ENCODE measurements at regions not wholly inside any gene's neighbourhood (a gene's known extent, or its start where the extent isn't known, plus 50 kb on each side); places are given as distances from the start of the nearest gene placed in this dataset.
"Not testable (repeated sequence)": the region's sequence is repeated elsewhere in the genome, so short reads cannot be mapped to it uniquely, and the experiment has no call there.

DNA sequence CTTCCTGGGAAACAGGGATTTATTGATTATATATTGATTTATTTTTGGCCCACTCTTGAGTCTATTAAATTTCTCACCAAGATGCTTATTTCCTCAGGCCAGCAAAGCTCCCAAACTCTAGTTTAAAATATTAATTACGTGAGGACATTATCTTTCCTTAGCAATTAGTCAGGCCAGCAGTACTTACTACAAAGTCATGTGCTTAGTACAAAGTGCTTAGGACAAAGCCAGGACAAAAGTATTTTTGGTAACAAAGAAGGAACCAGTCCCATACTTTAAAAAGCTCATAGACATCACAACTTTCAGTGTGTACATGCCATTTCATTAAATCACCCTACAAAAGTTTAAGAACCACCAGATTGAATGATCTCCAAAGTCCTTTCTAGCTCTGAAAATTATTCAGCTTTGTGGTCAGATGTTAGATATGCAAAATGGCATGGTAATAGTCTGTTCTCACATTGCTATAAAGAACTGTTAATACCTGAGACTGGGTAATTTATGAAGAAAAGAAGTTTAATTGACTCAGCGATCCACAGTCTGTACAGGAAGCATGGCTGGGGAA, 94.7 kb upstream of the PWP1 start:
- DNase-seq (ENCODE audit: low read depth): no peak

DNA sequence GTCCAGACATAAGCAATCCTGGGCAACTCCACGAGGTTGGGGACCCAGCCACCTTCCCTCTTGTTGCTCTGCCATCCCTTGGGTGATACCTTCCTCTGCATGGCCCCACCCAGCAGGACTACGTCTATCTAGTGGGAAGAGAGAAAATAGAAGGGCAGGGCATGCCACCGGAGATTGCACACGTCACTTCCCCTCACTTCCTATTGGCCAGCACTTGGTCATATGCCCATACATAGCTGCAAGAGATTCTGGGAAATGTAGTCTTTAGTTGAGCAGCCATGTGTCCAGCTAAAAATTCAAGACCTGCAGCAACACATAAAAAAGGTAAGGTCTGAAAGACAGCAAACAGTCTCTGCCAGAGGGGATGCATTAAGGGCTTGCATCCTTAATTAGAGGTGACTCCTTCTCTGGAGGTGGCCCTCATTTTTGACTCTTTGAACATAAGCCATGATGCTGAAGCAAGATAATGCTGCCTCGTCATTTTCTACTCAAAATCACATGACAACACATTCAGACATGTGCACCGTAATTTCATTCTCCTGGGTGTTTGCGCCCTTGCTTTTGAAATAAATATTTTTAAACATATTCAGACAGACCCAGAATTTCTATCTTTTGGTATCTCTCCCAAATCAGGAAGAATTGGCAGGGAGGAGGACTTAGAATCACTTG, 91.8 kb upstream of the PWP1 start:
- no peak for DNase-seq (ENCODE audit: low read depth)

DNA sequence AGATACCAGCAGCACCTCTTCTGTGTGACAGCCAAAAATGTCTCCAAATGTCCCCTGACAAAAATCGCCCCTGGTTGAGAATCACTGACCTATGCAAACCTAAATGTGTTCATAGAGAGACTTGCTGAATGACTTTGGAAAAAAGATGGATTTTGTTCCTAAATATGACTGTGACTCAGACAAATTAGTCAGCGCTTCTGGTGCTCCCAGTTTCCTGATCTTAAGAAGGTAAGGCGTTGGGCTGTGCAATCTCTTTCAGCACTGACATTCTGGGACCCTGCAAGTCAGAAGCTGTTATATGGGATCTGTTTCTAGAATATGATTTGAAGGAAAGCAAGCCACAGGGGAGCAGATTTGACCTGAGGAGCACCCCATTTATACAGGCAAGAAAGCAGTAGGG, 90.6 kb upstream of the PWP1 start:
- no peak for DNase-seq (ENCODE audit: low read depth)

DNA sequence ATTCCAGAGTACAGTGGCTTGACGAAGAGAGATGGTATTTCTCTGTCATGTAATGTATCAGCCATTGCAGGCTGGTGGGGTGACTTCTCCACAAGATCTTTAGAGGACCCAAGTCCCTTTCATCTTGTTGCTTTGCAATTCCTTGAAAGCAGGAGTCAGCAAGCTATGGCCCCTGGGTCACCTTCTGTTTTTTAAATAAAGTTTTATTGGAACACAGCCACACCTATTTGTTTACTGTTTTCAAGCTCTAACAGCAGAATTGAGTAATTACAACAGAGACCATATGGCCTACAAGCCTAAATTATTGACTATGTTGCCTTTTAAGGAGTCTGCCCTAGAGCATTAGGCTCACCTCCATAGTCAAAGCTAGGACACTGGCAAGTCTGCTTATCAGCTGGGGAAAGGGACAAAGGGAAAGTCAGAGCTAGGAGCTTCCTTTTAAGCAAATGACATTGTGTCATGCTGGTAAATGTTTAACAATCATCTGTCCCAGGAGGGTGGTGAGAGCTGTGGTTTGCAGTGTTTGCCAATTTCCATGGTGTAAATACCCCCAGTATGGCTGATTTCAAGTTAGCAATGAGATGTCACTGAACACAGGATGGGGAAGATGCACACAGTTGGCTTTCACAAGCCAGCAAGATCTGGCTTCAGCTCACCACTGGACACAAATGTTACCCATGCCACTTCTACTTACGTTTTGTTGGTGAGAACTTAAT, 87.7 kb upstream of the PWP1 start:
- DNase-seq (ENCODE audit: low read depth): no peak

DNA sequence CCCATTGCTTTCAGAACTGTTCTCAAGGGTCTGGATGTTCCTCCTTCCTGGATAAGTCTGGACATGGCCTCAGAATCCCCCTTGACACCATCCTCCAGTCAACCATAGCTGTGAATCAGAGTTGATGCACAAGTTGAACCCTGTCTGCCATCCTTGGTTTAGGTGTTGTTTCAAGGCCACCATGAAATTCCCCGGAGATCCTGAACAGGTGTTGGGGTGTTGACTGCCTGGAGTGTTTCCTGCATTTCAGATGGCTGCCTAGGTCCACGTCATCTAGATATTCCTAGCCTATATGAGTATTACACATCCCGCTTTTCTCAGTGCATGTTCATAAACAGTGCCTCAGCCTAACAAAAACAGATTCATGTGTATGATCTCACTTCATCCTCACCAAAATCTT, 86.7 kb upstream of the PWP1 start:
- DNase-seq (ENCODE audit: low read depth): no peak

DNA sequence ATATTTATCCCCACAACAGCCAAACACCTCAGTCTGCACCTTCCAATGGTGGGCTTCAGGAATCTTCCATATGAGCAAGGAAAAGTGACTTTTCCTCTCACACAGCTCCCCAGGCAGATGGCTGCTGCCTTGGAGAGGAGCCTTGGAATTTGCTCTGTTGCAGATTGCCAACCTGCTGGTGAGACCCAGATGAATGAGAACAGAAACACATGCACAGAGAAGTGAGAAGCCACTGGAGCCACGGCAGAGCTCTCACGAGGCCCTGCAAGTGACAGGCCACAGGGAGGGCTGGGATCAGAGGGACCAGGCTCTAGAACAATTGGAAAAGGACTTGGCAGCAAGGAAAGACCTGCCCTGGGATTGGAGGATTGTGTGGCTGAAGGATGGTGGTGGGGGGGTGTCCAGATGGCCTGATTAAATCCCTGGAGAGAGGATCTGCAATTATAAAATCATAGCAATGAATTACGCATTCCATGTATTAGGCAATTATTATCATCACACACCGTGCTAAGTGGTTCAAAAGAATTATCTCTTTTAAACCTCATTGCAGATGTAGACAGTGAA, 84.9 kb upstream of the PWP1 start:
- no peak for DNase-seq (ENCODE audit: low read depth)

DNA sequence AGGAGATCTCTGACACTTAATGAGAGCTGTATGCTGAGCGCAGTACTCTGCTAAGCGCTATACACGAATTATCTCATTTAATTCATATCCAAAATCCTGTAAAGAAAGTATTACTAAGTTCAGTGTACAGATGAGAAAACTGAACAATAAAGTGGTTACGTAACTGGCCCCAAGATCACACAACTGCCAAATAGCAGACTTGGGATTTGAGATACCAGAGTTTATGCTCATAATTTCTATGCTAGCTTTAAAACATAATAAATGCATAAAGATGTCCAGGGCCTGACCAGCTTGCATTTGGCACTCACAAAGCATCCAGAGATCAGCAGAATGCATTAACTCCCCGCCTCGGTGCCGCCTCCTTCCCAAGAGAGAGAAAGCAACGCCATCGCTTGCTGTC, 83.2 kb upstream of the PWP1 start:
- DNase-seq (ENCODE audit: low read depth): no peak

DNA sequence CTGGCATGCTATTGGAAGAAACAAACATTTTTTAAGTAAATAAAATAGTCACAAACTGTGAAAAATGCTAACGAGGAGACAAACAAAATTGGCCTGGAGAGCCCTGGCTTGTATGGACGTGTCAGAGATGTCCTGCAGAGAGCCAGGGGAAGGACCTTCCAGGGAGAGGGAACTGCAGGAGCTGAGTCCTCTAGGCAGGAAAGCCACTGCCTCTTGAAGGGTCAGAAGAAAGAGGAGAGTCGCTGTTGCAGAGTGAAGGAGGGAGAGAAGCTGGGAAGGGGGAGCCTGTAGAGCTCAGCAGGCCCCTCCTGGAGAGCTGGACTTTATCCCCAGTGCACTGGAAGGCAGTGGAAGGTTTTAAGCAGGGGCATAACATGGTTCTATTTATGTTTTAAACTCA, 80.3 kb upstream of the PWP1 start:
- DNase-seq (ENCODE audit: low read depth): no peak

DNA sequence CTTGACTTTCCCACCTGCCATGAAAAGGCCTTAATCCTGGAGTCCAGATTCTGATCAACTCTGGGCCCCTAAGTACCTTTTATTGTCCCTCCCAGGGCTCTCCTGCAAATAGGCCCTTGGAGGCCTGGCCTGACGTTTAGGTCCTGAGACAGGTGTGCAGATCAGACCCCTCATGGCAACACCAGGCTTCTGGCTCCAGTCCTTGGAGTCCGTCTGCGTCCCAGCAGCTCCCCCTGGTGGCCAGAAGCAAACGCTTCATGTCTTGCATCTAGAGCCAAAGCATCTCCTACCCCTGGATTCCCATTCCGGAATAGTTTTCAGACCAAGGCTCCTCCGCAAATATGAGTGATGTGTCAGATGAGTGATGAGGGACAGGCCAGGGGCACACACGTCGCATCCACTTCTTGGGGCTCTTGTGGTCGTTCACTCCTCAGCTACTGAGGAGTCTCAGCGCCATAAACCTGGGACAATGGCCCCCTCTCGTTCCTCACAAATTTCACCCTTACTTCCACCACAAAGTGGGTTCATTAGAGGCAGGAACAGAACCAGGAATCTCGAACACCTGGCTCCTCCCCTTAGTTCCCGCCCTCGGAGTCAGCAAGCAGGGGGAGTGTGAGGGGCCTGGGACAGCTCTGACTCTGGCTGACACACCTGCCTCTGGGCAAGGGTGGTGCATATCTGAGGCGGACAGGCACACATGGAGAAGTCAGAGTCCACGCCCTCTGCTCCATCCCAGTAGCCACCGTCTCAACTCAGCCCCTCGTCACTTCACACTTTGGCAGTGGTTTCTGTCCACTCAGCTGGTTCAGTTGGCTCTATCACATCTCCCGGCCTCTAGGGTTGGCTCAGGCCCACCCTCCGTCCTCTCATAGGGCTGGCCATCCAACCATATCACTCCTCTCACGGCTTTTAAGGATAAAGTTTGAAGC, 77.9 kb upstream of the PWP1 start:
- peak; percentile 74 for DNase-seq (ENCODE audit: low read depth)

DNA sequence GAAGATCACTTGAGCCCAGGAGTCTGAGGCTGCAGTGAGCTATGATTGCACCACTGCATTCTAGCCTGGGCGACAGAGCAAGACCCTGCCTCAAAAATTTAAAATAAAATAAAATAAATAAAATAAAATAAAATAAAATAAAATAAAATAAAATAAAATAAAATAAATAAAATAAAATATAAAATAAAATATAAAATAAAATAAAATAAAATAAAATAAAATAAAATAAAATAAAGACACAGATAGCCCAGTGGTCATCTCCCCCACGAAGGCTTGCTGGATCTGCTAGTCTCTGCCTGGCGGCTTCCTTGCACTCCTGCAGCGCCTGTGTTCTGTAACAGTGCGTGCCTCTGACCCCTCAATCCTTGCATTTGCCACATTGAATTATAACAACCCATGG, 76.8 kb upstream of the PWP1 start:
- not testable (repeated sequence) for DNase-seq (ENCODE audit: low read depth)

DNA sequence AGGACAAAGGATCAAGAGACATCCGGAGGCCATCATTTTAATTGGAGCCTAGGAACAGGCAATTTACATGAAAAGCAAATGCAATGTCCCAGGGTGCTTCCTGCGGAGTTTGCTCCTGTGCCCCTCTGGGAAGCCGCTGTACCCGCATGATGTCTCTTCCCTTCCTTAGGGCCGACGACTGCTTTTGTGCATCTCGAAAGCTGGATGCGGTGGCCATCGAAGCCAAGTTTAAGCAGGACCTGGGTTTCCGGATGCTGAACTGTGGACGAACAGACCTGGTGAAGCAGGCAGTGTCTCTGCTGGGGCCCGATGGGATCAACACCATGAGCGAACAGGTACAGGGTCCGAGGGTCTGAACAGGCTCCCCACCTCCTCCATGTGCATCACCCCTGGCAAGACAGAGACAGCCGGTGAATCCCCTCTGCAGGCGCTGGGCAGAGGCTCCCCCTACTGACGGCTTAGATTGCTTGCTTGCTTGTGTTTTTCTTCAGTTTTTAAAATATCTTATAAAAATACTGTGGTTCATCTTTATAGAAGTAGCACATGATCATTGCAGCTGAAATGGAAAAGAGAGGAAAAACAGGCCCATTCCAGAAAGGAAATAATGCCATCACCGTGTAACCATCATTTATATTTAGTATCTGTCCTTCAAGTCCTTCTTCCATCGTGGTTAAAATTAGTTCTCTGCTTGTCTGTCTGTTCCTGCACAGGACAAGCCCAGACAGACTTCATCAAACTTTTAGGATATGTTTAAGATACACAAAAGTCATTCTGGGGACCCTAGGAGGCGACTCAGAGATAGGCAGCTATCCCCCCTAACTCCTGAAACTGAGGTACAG, 75.4 kb upstream of the PWP1 start:
- no peak for DNase-seq (ENCODE audit: low read depth)

DNA sequence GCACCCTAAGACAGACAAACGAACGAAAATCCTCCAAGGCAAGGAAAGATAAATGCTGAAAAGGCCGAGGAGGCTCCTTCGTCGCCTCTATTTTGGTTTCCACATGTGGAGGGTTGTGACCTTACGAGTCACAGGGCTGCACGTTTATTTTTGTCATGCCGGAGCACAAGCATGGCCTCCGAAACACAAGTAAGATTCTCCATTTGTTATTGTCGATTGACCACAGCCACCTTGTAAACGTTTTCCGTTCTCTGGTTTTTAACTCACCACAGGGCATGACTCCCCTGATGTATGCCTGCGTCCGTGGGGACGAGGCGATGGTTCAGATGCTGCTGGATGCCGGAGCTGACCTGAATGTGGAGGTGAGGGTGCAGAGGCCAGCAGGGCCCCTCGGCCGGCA, 73.1 kb upstream of the PWP1 start:
- DNase-seq (ENCODE audit: low read depth): no peak

DNA sequence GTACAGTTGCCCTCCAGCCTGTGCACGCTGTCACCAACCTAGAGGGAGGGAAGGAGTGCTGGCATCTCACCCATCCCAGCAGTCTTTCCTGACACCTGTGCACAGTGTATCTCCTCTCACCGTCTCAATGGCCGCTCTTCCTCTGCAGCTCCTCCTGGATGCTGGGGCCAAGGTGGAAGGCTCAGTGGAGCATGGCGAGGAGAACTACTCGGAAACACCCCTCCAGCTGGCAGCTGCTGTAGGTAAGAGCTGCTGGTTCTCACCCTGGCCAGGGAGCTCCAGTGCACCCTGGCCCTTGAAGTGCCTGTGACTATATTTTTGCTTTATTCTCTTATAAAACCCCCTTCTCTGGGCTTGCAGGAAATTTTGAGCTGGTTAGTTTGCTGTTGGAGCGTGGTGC, 68.7 kb upstream of the PWP1 start:
- no peak for DNase-seq (ENCODE audit: low read depth)

DNA sequence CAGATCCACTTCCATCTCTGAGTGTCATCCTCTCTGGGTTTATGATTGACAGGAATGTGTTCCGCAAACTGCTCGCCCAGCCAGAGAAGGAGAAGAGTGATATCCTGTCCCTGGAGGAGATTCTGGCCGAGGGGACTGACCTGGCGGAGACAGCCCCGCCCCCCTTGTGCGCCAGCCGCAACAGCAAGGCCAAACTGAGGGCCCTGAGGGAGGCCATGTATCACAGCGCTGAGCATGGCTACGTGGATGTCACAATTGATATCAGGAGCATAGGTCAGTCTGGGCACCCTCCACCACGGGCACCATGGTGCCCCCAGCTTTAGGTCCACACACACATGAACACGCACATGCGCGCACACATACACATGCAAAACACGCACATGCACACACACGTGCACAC, 67.5 kb upstream of the PWP1 start:
- no peak for DNase-seq (ENCODE audit: low read depth)

DNA sequence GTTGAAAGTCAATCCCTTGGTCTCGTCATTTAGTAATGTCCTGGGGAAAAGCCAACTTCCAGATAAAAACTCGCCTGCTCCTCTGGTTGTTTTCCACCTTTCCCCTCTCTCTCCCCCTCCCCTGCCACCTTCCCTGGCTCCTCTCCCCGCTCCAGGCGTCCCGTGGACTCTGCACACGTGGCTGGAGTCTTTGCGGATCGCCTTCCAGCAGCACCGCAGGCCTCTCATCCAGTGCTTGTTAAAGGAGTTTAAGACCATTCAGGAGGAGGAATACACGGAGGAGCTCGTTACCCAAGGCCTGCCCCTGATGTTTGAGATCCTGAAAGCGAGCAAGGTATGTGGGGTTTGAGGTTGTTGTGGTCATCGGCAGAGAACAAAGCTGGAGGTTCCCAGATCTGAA, 65.8 kb upstream of the PWP1 start:
- DNase-seq (ENCODE audit: low read depth): no peak

DNA sequence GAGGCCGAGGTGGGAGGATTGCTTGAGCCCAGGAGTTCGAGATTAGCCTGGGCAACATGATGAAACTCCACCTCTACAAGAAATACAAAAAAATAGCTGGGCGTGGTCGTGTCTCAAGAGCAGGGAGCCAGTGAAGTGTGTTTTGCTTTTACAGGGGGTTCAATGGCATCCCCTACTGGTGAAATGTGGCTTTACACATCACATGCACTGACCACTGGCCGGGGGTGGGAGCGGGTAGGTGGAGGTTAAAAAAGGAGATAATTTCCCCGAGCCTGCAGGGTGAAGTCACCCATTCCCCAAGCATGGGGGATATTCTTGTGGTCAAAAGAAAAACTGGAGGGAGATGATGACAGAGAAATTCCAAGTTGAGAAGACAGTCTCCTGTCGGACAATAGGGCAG, 63.6 kb upstream of the PWP1 start:
- no peak for DNase-seq (ENCODE audit: low read depth)

DNA sequence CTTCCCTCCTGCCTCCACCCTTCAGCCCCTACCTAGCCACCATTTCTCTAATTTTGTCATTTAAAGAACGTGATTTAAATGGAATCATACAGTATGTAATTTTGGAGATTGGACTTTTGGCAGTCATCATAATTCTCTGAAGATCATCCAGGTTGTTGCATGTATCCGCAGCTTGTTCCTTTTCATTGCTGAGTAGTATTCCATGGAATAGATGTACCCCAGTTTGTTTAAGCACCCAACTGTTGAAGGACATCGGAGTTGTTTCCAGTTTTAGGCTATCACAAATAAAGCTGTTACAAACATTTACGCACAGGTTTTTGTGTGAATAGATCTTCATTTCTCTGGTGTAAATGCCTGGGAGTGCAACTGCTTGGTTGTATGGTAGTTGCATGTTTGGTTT, 61.1 kb upstream of the PWP1 start:
- DNase-seq (ENCODE audit: low read depth): no peak

DNA sequence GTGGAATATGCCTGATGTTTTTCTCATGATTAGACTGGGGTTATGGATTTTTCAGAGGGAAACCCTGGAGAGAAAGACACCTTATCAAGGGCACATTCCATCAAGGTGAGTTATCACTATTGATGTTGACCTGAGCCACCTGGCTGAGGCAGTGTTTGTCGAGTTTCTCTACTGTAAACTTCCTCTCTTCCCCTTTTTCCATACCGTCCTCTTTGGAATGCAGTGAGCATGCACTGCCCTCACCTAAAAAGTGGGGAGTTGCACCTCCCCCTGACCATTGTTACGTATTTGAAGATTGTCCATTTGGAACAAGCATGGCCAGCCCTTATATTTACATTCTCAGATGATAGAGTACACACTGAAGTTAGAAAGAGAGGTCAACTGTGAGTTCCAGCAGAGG, 53.9 kb upstream of the PWP1 start:
- no peak for DNase-seq (ENCODE audit: low read depth)

DNA sequence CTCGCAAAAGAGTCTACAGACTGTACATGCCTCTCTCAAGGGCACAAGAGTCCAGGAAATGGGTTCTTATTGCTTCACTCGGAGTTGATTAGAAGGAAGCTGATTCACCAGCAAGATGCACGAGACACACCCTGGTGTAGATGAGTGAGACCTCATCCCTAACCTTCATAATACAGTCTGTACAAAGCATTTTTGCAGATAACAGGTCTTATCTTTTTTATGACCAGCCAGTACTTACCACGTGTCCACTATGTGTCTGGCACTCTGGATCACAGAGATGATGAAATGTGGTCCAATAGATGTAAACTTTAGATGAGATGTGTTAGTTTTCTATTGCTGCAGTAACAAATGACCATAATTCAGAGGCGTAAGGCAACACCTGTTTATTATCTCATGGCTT, 53.4 kb upstream of the PWP1 start:
- DNase-seq (ENCODE audit: low read depth): no peak

DNA sequence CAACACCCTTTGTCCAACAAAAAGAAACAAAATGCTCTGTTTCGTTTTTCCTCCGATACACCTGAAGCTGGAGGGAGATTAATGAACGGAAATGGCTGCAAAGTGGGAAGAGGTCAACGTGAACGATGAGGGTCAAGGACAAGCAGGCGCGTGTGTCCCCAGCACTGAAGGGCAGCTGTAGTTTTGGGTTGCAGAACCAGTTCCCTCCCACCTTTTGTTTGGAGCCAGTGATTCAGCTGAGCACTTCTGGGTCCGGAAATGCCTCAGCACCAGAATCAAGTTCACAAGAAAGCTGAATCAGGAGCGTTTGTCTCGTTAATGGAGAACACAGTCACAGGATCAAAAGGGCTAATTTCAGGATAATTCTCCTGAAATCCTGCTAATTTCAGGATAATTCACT, 51.1 kb upstream of the PWP1 start:
- no peak for DNase-seq (ENCODE audit: low read depth)

DNA sequence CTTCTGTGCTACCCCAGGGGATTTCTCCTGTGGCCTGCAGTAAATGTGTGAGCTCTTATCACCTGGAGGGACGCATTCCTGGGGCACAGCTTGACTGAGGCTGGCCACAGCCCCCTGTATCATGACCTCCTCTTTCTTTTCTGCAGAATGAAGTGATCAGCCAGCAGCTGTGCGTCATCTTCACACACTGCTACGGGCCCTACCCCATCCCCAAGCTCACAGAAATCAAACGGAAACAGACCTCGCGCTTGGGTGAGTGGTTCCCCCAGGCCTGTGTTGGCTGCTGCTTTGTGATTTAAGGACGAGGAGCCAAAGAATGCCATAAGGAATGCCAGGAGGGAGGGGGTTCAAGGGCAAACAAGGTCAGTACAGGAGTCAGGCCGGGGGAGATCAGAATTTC, 50.5 kb upstream of the PWP1 start:
- no peak for DNase-seq (ENCODE audit: low read depth)
